PC-9 (cell line): ENCODE measurements at regions not wholly inside any gene's neighbourhood (a gene's known extent, or its start where the extent isn't known, plus 50 kb on each side); places are given as distances from the start of the nearest gene placed in this dataset.

Experiments used
- CTCF ChIP-seq: fragments of 200-600 bp; sonication (generic); conservative IDR thresholded peaks from 2 replicates; pipeline ENCODE4 v1.6.1; 2017; ENCODE audit warnings: mixed run types, antibody characterized with exemption, mild to moderate bottlenecking, moderate library complexity
- EZH2 ChIP-seq: fragments of 200-600 bp; sonication (generic); IDR thresholded peaks from 2 replicates; pipeline ENCODE4 v1.8.0; 2017; ENCODE audit warnings: antibody characterized with exemption, low read depth

- TF ChIP-seq CTCF (no peak), EZH2 (no peak)
Measured at GRCh38 chr5:15366676-15367391, 133.1 kb upstream of the FBXL7 start.
